KMS-11 (cell line): ENCODE measurements at regions not wholly inside any gene's neighbourhood (a gene's known extent, or its start where the extent isn't known, plus 50 kb on each side); places are given as distances from the start of the nearest gene placed in this dataset.

ENCODE experiments used
- H2AFZ ChIP-seq: fragments of 200-600 bp; sonication (generic); 2 replicates; pipeline ENCODE4 v1.6.1; 2016; ENCODE audit warnings: antibody characterized with exemption, mixed run types, low read depth
- H3K27ac ChIP-seq: fragments of 200-600 bp; sonication (generic); 2 replicates; pipeline ENCODE4 v1.6.1; 2016; ENCODE audit warnings: mild to moderate bottlenecking, mixed run types
- H3K27me3 ChIP-seq: fragments of 200-600 bp; sonication (generic); 2 replicates; pipeline ENCODE4 v1.6.1; 2017; ENCODE audit warnings: mild to moderate bottlenecking, low read depth, mixed run types, moderate library complexity; ENCODE audit not compliant: insufficient read depth
- H3K36me3 ChIP-seq: fragments of 200-600 bp; sonication (generic); 2 replicates; pipeline ENCODE4 v1.6.1; 2017; ENCODE audit warnings: mild to moderate bottlenecking, mixed run types; ENCODE audit not compliant: insufficient read depth
- H3K4me1 ChIP-seq: fragments of 200-600 bp; sonication (generic); 2 replicates; pipeline ENCODE4 v1.6.1; 2016; ENCODE audit warnings: mild to moderate bottlenecking, low read depth, mixed run types; ENCODE audit not compliant: poor library complexity, severe bottlenecking
- H3K4me2 ChIP-seq: fragments of 200-600 bp; sonication (generic); 2 replicates; pipeline ENCODE4 v1.7.0; 2016; ENCODE audit warnings: mild to moderate bottlenecking, mixed run types
- H3K4me3 ChIP-seq: fragments of 200-600 bp; sonication (generic); IDR thresholded peaks from 2 replicates; pipeline ENCODE4 v1.6.1; 2017; ENCODE audit warnings: low read depth, low read length, mixed read lengths; ENCODE audit not compliant: insufficient read depth
- H3K79me2 ChIP-seq: fragments of 200-600 bp; sonication (generic); 2 replicates; pipeline ENCODE4 v1.6.1; 2016; ENCODE audit warnings: low read depth, mixed run types; ENCODE audit not compliant: insufficient read depth
- H3K9ac ChIP-seq: fragments of 200-600 bp; sonication (generic); 2 replicates; pipeline ENCODE4 v1.6.1; 2016; ENCODE audit warnings: mild to moderate bottlenecking, mixed run types
- H4K20me1 ChIP-seq: fragments of 200-600 bp; sonication (generic); 2 replicates; pipeline ENCODE4 v1.6.1; 2016; ENCODE audit warnings: mild to moderate bottlenecking, mixed run types; ENCODE audit not compliant: insufficient read depth
- TF ChIP-seq, protein P1 (sequence below): fragments of 200-600 bp; sonication (generic); conservative IDR thresholded peaks from 2 replicates; pipeline ENCODE4 v1.6.1; 2017; ENCODE audit warnings: low read depth, mild to moderate bottlenecking, antibody characterized with exemption, low read length, moderate library complexity, mixed read lengths

DNA sequence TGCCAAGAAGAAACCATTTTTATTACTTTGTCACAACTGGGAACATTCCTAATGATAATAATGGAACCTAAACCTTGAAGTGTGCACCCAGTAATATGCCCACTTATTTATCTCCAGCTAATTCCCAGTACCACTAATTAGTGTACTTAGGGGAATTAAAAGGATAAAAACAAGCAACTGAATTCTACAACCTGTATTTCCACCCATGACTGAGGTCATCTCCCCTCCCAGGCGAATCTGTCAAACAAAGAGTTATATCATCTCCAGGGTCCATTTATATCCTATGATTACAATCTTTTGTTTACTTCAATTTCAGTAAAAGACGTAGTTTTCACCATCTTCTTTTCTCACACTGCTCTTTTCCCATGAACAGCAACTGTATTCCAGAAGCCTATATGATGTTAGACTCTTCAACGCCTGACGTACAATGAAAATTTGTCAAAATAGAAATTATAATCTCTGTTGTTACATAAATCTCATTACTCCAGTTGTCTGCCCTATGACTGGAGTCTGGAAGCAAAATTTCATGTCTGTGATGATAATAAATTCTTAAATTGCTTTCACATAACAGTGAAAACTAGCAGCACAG lies 177.6 kb downstream of the GOLIM4 start:
- TF ChIP-seq, protein P1, sequence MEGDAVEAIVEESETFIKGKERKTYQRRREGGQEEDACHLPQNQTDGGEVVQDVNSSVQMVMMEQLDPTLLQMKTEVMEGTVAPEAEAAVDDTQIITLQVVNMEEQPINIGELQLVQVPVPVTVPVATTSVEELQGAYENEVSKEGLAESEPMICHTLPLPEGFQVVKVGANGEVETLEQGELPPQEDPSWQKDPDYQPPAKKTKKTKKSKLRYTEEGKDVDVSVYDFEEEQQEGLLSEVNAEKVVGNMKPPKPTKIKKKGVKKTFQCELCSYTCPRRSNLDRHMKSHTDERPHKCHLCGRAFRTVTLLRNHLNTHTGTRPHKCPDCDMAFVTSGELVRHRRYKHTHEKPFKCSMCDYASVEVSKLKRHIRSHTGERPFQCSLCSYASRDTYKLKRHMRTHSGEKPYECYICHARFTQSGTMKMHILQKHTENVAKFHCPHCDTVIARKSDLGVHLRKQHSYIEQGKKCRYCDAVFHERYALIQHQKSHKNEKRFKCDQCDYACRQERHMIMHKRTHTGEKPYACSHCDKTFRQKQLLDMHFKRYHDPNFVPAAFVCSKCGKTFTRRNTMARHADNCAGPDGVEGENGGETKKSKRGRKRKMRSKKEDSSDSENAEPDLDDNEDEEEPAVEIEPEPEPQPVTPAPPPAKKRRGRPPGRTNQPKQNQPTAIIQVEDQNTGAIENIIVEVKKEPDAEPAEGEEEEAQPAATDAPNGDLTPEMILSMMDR, result no peak
- Histone ChIP-seq H4K20me1 (no peaks in the 10 kb centered on the region), H3K79me2 (no peaks in the 10 kb centered on the region), H3K4me1 (no peaks in the 10 kb centered on the region), H3K9ac (no peak overlapping the region), H3K4me2 (no peak overlapping the region), H3K36me3 (no peaks in the 10 kb centered on the region), H3K27me3 (no peaks in the 10 kb centered on the region), H2AFZ (no peak overlapping the region), H3K27ac (no peak overlapping the region), H3K4me3 (no peak overlapping the region)

DNA sequence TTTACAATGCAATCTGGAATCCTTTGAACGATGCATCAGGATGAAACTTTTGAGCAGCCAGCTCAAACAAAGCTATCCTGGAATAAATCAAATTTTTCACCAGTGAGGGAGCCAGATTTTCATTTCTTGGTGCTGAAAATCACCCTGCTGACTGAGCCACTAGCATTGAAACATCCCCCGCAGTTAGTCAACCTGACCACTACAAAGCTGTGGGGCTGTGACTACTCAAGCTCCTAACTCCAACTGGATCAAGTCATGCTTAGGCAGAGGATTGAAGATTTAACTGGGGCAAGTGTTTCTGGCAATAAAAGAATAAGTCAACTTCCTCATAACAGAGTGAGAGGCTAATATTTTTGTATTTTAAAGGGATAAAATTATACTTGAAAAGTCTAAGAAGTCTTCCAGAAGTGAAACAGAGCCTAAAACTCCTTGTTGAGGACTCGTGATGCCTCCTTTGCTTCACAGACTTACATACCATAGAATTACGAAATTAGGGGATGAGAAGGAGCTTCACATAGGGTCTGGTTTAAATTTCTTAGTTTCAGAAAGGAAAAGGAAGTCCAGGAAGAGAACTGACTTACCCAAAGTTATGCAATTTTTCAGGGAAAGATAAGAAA lies 177.8 kb downstream of the SERPINI1 start:
- Histone ChIP-seq H3K27me3 (no peaks in the 10 kb centered on the region), H3K4me2 (no peak overlapping the region), H4K20me1 (no peaks in the 10 kb centered on the region), H2AFZ (no peak overlapping the region), H3K36me3 (no peaks in the 10 kb centered on the region), H3K4me1 (no peaks in the 10 kb centered on the region), H3K9ac (no peak overlapping the region), H3K79me2 (no peaks in the 10 kb centered on the region), H3K27ac (no peak overlapping the region), H3K4me3 (no peak overlapping the region)
- TF ChIP-seq, protein P1, result no peak

DNA sequence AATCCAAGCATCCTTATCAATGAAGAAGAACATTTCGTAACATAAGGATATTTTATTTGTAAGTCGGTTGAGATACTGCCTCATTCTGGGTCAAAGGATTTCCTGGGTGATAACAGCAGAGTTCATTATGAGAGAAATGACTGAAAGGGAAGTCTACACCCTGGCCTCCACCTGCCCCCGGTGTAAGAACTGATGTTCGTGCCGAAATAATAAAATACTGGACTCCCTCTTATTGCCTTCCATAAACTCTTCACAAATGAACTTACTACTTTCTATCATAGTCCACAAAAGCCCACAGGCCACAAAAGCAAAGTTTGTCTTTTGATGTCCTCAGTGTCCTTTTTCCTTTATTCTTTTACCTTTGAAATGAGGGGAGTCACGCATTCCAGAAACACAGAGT lies 174.4 kb downstream of the SERPINI1 start:
- H3K79me2 ChIP-seq, result no peaks in the 10 kb centered on the region
- no peak overlapping the region for H3K4me3 ChIP-seq
- no peaks in the 10 kb centered on the region for H3K27me3 ChIP-seq
- TF ChIP-seq, protein P1, result no peak
- no peak overlapping the region for H3K27ac ChIP-seq
- H4K20me1 ChIP-seq, result no peaks in the 10 kb centered on the region
- no peaks in the 10 kb centered on the region for H3K4me1 ChIP-seq
- no peak overlapping the region for H2AFZ ChIP-seq
- no peak overlapping the region for H3K4me2 ChIP-seq
- no peaks in the 10 kb centered on the region for H3K36me3 ChIP-seq
- no peak overlapping the region for H3K9ac ChIP-seq

DNA sequence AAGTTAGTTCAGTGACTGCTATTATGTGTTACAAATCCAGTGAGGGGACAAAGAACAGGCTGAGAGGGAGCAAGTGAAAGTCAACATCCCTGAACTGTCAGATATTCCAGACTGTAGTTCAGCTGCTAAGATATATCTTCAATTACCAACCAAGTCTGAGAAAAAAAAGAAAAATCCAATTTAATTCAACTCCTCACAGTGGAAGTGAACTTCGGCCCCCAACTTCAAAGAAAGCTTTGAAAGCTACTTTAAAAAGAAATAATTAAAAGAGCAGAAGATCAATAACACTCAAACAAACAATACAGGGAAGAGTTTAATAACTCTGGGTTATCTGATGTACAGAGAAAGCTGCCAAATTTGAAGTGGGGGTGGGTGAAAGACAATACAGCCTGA lies 174.0 kb downstream of the SERPINI1 start:
- Histone ChIP-seq H4K20me1 (no peaks in the 10 kb centered on the region), H3K4me1 (no peaks in the 10 kb centered on the region), H3K4me2 (no peak overlapping the region), H3K9ac (no peak overlapping the region), H3K27me3 (no peaks in the 10 kb centered on the region), H3K4me3 (no peak overlapping the region), H3K36me3 (no peaks in the 10 kb centered on the region), H3K79me2 (no peaks in the 10 kb centered on the region), H3K27ac (no peak overlapping the region), H2AFZ (no peak overlapping the region)
- TF ChIP-seq, protein P1, result no peak
